ENCODE measurements at regions not wholly inside any gene's neighbourhood (a gene's known extent, or its start where the extent isn't known, plus 50 kb on each side); places are given as distances from the start of the nearest gene placed in this dataset.

DNA sequence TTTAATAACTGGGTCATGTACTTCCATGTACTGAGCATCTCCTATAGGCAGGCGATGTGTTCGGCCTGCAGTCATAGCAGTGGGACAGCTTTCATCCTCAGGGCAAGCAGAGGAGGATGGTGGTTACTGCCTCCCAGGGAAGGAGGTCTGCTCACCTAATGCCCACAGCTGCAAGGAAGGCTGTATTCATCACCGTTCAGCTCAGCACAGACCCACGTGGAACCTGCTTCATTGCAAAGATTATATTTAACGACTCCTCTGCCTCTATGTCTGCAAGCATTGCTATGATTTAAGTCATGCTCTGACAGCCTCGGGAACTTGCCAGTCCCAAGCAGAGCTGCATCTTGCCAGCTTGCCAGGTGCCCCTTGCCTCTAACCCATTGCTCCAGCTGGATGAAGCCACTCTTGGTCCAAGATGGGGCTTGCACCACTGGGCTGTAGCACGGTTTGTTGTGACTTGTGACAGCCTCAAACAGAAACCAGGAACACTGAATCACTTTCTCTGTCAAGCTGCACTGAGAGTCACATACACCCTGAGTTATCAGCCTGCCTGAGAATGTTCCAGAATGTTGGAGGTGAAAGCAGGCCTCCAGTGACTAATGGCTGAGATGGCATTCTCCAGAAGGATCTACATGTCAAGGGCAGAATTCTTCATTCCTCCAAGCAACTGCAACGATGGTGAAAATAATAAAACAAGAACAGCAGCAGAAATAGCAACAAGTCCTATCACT is 651.1 kb upstream of the ID2 start:
- H3K27me3 Mint-ChIP-seq, result peaks cover 6% of the 10 kb centered on the region
- Histone ChIP-seq H3K4me3 (ENCODE audit: low read depth, low read length) (no peak overlapping the region), H3K27ac (ENCODE audit: insufficient read depth, low read length, poor library complexity, severe bottlenecking) (no peak overlapping the region), H3K4me1 (ENCODE audit: control insufficient read depth, insufficient read depth, low read length, poor library complexity, severe bottlenecking) (no peaks in the 10 kb centered on the region), H3K27me3 (ENCODE audit: control insufficient read depth, insufficient read depth, low read length) (no peaks in the 10 kb centered on the region), H3K9me3 (ENCODE audit: control insufficient read depth in 2 of 2, low read length in 2 of 2) (no peaks in the 10 kb centered on the region), H3K36me3 (ENCODE audit: control insufficient read depth, insufficient read depth, low read length) (no peaks in the 10 kb centered on the region)
- no peaks in the 10 kb centered on the region for H3K9me3 Mint-ChIP-seq
- no peak overlapping the region for H3K27ac Mint-ChIP-seq
- no peaks in the 10 kb centered on the region for H3K36me3 Mint-ChIP-seq
- peaks cover 0 to 2% (median 0%) of the 10 kb centered on the region in 4 donors for H3K4me1 Mint-ChIP-seq
- no peak for ATAC-seq (ENCODE audit: low read depth in 2 of 2)
- no peak for DNase-seq
- no peak overlapping the region for H3K4me3 Mint-ChIP-seq

DNA sequence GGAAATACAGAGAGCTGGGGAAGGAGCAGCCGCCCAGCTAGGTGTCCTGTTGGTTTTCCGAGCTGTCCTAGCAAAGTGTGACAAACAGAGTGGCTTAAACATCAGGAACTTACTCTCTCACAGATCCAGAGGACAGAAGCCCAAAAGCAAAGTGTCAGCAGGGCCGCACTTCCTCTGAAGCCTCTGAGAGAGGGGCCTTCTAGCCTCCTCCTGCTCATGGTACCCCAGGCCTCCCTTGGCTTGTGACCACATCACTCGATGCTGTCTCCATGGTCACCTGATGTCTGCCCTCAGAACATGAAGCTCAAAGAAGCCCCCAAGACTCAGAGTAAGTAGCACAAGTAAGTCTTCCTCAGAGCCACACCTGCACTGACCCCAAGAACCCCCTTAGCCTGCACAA is 650.5 kb upstream of the ID2 start:
- no peaks in the 10 kb centered on the region for H3K4me1 Mint-ChIP-seq
- no peaks in the 10 kb centered on the region for H3K36me3 Mint-ChIP-seq
- H3K27me3 Mint-ChIP-seq, result peaks cover 6% of the 10 kb centered on the region
- no peak for DNase-seq
- no peak for ATAC-seq (ENCODE audit: low read depth in 2 of 2)
- no peaks in the 10 kb centered on the region for H3K9me3 Mint-ChIP-seq
- no peak overlapping the region for H3K4me3 Mint-ChIP-seq
- Histone ChIP-seq H3K4me1 (ENCODE audit: control insufficient read depth, insufficient read depth, low read length, poor library complexity, severe bottlenecking) (no peaks in the 10 kb centered on the region), H3K9me3 (ENCODE audit: control insufficient read depth in 2 of 2, low read length in 2 of 2) (no peaks in the 10 kb centered on the region), H3K27ac (ENCODE audit: insufficient read depth, low read length, poor library complexity, severe bottlenecking) (no peak overlapping the region), H3K27me3 (ENCODE audit: control insufficient read depth, insufficient read depth, low read length) (no peaks in the 10 kb centered on the region), H3K36me3 (ENCODE audit: control insufficient read depth, insufficient read depth, low read length) (no peaks in the 10 kb centered on the region), H3K4me3 (ENCODE audit: low read depth, low read length) (no peak overlapping the region)
- no peak overlapping the region for H3K27ac Mint-ChIP-seq

DNA sequence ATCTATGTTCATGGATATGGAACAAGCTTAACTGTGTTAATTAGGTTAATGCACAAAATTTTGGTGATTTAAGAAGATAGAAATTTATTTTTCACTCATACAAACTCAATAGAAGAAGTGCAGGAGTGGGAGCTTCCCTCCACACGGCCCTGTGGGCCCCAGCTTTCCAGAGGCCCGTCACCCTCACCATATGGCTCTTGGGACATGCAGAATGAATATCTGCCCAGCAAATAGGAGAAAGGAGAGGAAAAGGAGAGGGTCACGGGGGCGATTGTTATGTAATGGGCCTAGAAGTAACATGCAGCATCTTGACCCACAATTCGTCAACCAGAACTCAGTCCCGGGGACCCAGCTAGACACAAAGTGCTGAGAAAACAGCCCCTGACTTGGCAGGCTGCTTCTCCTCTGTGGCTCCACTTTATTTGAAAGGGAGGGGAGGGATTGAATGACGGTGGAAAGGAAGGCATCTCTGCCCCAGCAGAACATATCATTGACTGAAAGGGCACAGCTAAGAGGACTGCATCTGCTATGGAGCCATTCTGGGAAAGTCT is 648.2 kb upstream of the ID2 start:
- Mint-ChIP-seq H3K4me3 (no peak overlapping the region), H3K36me3 (no peaks in the 10 kb centered on the region), H3K27me3 (peaks cover 6% of the 10 kb centered on the region), H3K9me3 (no peaks in the 10 kb centered on the region), H3K27ac (no peak overlapping the region), H3K4me1 (no peaks in the 10 kb centered on the region)
- Histone ChIP-seq H3K27me3 (ENCODE audit: control insufficient read depth, insufficient read depth, low read length) (no peaks in the 10 kb centered on the region), H3K36me3 (ENCODE audit: control insufficient read depth, insufficient read depth, low read length) (no peaks in the 10 kb centered on the region), H3K27ac (ENCODE audit: insufficient read depth, low read length, poor library complexity, severe bottlenecking) (no peak overlapping the region), H3K4me3 (ENCODE audit: low read depth, low read length) (no peak overlapping the region), H3K9me3 (ENCODE audit: control insufficient read depth in 2 of 2, low read length in 2 of 2) (no peaks in the 10 kb centered on the region), H3K4me1 (ENCODE audit: control insufficient read depth, insufficient read depth, low read length, poor library complexity, severe bottlenecking) (no peaks in the 10 kb centered on the region)
- DNase-seq, result no peak
- ATAC-seq (ENCODE audit: low read depth in 2 of 2), result no peak

- Histone ChIP-seq H3K36me3 (ENCODE audit: control insufficient read depth, insufficient read depth, low read length) (no peaks in the 10 kb centered on the region), H3K4me1 (ENCODE audit: control insufficient read depth, insufficient read depth, low read length, poor library complexity, severe bottlenecking) (no peaks in the 10 kb centered on the region), H3K27ac (ENCODE audit: insufficient read depth, low read length, poor library complexity, severe bottlenecking) (no peak overlapping the region), H3K27me3 (ENCODE audit: control insufficient read depth, insufficient read depth, low read length) (no peaks in the 10 kb centered on the region), H3K4me3 (ENCODE audit: low read depth, low read length) (no peak overlapping the region), H3K9me3 (ENCODE audit: control insufficient read depth in 2 of 2, low read length in 2 of 2) (no peaks in the 10 kb centered on the region)
- H3K4me1 Mint-ChIP-seq, result no peaks in the 10 kb centered on the region
- ATAC-seq (ENCODE audit: low read depth in 2 of 2) (no peak), DNase-seq (no peak)
- H3K27me3 Mint-ChIP-seq, result peaks cover 6% of the 10 kb centered on the region
- H3K27ac Mint-ChIP-seq, result no peak overlapping the region
- H3K36me3 Mint-ChIP-seq, result no peaks in the 10 kb centered on the region
- no peak overlapping the region for H3K4me3 Mint-ChIP-seq
- no peaks in the 10 kb centered on the region for H3K9me3 Mint-ChIP-seq
Measured at GRCh38 chr2:8036366-8036765, 645.5 kb upstream of the ID2 start.

GRCh38 chr2:8039732-8040131 is 642.1 kb upstream of the ID2 start:
- H3K9me3 Mint-ChIP-seq, result peaks cover 0 to 4% (median 0%) of the 10 kb centered on the region in 7 donors
- H3K4me1 Mint-ChIP-seq, result no peaks in the 10 kb centered on the region
- Histone ChIP-seq H3K27ac (ENCODE audit: insufficient read depth, low read length, poor library complexity, severe bottlenecking) (no peak overlapping the region), H3K4me1 (ENCODE audit: control insufficient read depth, insufficient read depth, low read length, poor library complexity, severe bottlenecking) (no peaks in the 10 kb centered on the region), H3K36me3 (ENCODE audit: control insufficient read depth, insufficient read depth, low read length) (no peaks in the 10 kb centered on the region), H3K4me3 (ENCODE audit: low read depth, low read length) (no peak overlapping the region), H3K9me3 (ENCODE audit: control insufficient read depth in 2 of 2, low read length in 2 of 2) (no peaks in the 10 kb centered on the region), H3K27me3 (ENCODE audit: control insufficient read depth, insufficient read depth, low read length) (no peaks in the 10 kb centered on the region)
- H3K4me3 Mint-ChIP-seq, result no peak overlapping the region
- DNase-seq, result no peak
- peaks cover 2% of the 10 kb centered on the region for H3K27me3 Mint-ChIP-seq
- ATAC-seq (ENCODE audit: low read depth in 2 of 2), result no peak
- H3K36me3 Mint-ChIP-seq, result no peaks in the 10 kb centered on the region
- no peak overlapping the region for H3K27ac Mint-ChIP-seq

GRCh38 chr2:8043295-8043694 is 638.6 kb upstream of the ID2 start:
- H3K4me1 ChIP-seq (ENCODE audit: control insufficient read depth, insufficient read depth, low read length, poor library complexity, severe bottlenecking), result no peaks in the 10 kb centered on the region
- Mint-ChIP-seq H3K4me1 (no peaks in the 10 kb centered on the region), H3K27ac (no peak overlapping the region)

DNA sequence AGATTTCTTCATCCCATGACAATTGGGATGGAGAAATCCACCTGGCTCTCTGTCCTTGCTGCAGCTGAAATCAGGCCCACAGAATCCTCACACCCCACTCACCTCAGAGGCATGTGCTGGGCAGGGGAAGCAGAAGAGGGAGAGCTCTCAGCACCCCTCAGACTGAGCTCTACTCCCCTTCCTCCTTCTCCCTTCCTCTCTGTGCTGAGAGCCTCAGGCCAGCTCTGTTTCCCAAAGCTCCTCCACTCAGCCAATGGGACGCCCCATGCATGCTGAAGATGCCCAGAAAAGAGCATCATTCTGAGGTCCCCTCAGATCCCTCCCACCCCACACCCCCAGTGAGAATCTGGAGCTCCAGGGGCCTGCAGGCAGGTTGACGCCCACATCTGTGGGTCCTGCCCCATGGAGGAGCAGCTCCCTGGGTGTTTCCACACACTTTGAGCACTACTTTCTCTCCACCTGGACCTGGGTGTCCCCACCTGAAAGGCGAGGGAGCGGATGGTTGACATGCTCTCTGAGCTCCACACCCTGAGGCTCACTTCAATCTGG is 637.7 kb upstream of the ID2 start:
- no peak overlapping the region for H3K27ac Mint-ChIP-seq
- no peaks in the 10 kb centered on the region for H3K4me1 Mint-ChIP-seq
- no peak for DNase-seq

More at GRCh38 chr2:8043295-8043694, 638.6 kb upstream of the ID2 start:
- Histone ChIP-seq H3K9me3 (ENCODE audit: control insufficient read depth in 2 of 2, low read length in 2 of 2) (no peaks in the 10 kb centered on the region), H3K36me3 (ENCODE audit: control insufficient read depth, insufficient read depth, low read length) (no peaks in the 10 kb centered on the region), H3K4me3 (ENCODE audit: low read depth, low read length) (no peak overlapping the region), H3K27ac (ENCODE audit: insufficient read depth, low read length, poor library complexity, severe bottlenecking) (no peak overlapping the region), H3K27me3 (ENCODE audit: control insufficient read depth, insufficient read depth, low read length) (no peaks in the 10 kb centered on the region)
- H3K4me3 Mint-ChIP-seq, result no peak overlapping the region
- H3K27me3 Mint-ChIP-seq, result peaks cover 4% of the 10 kb centered on the region
- no peak for ATAC-seq (ENCODE audit: low read depth in 2 of 2)
- no peaks in the 10 kb centered on the region for H3K36me3 Mint-ChIP-seq
- no peak for DNase-seq
- peaks cover 0 to 4% (median 0%) of the 10 kb centered on the region in 7 donors for H3K9me3 Mint-ChIP-seq

More for the DNA sequence above, 637.7 kb upstream of the ID2 start:
- Histone ChIP-seq H3K9me3 (ENCODE audit: control insufficient read depth in 2 of 2, low read length in 2 of 2) (no peaks in the 10 kb centered on the region), H3K4me3 (ENCODE audit: low read depth, low read length) (no peak overlapping the region), H3K4me1 (ENCODE audit: control insufficient read depth, insufficient read depth, low read length, poor library complexity, severe bottlenecking) (no peaks in the 10 kb centered on the region), H3K36me3 (ENCODE audit: control insufficient read depth, insufficient read depth, low read length) (no peaks in the 10 kb centered on the region), H3K27ac (ENCODE audit: insufficient read depth, low read length, poor library complexity, severe bottlenecking) (no peak overlapping the region), H3K27me3 (ENCODE audit: control insufficient read depth, insufficient read depth, low read length) (no peaks in the 10 kb centered on the region)
- H3K36me3 Mint-ChIP-seq, result no peaks in the 10 kb centered on the region
- no peak for ATAC-seq (ENCODE audit: low read depth in 2 of 2)
- H3K4me3 Mint-ChIP-seq, result no peak overlapping the region
- H3K9me3 Mint-ChIP-seq, result peaks cover 0 to 4% (median 0%) of the 10 kb centered on the region in 7 donors
- H3K27me3 Mint-ChIP-seq, result peaks cover 4% of the 10 kb centered on the region
